ENCODE measurements at regions not wholly inside any gene's neighbourhood (a gene's known extent, or its start where the extent isn't known, plus 50 kb on each side); places are given as distances from the start of the nearest gene placed in this dataset.
"Not testable (repeated sequence)": the region's sequence is repeated elsewhere in the genome, so short reads cannot be mapped to it uniquely, and the experiment has no call there.

DNA sequence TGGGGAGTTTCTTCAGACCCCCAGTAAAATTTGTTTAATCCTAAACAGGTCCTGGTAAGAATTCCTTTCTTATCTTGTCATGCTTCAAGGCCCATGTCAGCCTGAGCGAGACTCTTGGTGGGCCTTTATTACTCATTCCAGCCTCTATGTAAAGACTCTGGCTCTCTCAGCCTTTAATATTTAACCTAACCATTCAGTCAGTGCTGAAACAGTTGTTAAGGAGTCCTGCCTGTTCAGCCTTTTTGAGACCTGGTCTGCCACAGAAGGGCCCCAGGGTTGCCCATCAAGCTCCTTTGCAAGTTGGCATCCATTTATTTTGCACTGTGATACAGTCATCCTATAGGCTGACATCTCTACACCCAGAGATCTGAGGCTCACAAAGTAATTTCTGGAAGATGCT is 107.7 kb upstream of the VANGL1 start:
- DNase-seq (ENCODE audit: low read depth, low spot score): no peak

DNA sequence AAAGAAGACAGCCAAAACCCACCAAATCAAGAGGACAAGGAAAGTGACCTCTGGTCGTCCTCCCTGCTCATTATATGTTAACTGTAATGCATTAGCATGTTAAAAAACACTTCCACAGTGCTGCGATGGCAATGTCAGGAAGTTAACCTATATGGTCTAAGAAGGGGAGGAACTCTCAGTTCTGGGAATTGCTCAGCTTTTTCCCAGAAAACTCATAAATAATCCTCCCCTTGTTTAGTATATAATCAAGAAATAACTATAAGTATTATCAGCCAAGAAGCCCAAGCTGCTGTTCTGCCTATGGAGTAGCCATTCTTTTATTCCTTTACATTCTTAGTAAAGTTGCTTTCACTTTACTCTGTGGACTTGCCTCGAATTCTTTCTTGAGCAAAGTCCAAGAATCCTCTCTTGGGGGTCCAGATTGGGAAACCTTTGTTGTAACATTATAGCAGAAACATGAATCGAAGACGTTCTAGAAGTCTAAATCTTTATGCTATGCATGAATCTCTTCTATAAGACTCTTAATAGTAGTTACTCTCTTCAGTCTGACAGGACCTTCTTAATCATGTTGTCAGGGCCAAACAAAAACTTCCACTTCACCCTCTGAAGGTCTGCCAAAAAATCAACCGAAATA is 110.0 kb upstream of the VANGL1 start:
- no peak for DNase-seq (ENCODE audit: low read depth, low spot score)

DNA sequence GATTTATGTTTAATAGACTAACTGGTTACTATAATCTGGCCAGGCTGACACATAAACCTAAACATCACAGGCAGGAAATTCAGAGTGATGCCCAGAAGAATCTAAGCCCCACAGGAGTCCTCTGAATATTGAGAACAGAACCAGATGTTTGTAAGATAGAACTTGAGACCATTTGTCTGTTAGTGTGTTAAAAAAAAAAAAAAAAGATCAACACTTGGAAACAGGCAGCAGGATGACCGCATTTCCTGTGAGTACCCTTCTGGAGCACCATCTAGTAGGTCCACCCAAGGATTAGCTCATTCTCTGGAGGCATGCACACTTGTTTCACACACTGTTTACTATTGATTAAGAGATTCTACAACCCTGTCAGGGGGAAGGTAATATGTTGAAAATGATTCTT is 111.4 kb upstream of the VANGL1 start:
- DNase-seq (ENCODE audit: low read depth, low spot score): no peak

DNA sequence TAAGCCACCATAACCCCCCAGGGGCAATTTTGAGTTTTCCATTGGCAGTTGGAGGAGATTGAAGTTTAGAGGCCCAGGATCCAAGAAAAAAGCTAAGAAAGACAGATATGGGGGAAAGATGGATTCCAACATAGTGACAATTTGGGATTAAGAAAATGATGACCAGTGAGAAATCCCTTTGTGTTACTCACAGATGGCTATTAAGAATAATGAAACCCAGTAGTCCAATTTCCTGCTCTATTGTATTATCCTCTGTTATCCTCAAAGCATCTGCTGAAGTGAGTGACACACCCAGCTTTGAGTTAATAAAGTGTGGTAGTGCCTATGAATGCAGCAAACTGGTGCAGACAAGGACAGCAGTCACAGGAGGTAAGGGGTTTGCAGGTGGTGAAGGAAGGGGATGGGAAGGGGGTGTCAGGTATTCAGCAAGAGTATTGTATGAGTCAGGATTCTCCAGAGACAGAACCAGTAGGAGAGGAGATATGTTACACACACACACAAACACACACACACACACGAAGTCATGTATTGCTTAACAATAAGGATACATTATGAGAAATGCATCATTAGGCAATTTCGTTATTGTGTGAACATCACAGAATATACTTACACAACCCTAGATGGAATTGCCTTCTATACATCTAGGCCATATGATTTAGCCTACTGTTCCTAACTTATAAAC is 112.4 kb upstream of the VANGL1 start:
- DNase-seq (ENCODE audit: low read depth, low spot score): no peak

DNA sequence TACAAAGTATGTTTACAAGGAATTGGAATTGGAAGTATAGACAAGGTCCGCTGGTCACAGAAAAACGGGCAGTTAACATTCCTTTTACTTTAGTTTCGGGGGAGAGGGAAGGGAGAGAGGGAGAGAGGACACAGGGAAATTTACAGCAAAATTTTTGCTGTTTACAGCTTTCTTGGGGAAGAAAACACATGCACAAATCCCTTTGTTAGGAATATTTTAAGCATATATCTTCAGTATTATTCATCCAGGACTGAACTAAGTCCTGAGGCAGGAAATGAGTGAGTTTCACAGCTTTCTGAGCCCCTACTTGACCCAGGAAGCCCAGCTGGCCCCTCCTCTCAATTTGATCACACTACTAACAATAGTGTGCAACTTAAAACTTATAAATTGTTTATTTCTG is 113.4 kb upstream of the VANGL1 start:
- not testable (repeated sequence) for DNase-seq (ENCODE audit: low read depth, low spot score)

DNA sequence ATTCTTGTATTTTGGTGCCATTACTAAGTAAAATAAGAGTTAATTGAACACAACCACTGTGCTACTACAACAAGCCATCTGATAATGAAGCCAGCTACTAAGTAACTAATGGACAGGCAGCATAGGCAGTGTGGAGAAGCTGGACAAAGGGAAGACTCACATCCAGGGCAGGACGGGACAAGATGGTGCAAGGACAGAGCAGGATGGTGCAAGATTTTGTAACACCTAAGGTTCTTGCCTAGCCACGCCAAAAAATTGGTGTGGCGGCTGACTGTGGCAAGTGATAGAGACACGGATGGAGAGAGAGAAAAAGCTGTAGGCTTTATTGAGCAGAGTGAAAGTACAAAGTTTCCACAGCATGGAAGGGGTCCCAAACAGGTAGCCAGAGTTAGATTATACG is 114.0 kb upstream of the VANGL1 start:
- no peak for DNase-seq (ENCODE audit: low read depth, low spot score)

DNA sequence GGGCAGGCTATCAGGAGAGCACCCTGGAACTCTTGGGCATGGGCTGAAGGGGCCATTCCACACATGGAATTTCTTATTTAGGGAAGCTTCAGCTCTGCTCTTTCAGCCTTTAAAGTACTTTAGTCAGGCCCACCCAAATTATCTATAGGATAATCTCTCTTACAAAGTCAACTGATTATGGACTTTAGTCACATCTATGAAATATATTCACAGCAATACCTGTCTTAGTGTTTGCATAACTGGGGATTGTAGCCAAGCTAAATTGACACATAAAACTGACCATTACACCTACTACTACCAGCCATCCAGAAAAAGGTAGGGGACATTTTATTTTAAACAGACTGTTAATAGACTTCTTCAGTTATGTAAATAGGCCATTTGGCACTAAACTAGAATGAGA is 114.9 kb upstream of the VANGL1 start:
- DNase-seq (ENCODE audit: low read depth, low spot score): no peak

DNA sequence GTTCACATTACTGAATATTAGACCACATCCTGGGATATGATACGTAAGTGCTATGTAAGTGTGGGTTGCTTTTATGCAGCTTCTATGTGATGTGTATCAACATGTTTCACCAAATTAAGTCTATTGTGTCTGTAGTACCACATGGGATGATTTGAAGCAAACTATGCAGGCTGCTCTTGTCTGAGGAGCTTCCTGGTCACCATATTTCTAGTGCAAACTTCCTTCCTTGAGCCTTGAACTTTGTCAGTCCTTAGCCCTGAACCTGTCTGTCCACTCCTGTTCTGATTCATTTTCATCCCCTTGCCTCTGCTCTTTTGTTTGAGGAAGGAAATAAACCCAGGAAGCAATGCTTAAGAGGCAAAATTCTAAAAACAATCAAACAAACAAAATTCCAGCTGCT is 117.5 kb upstream of the VANGL1 start:
- DNase-seq (ENCODE audit: low read depth, low spot score): no peak

DNA sequence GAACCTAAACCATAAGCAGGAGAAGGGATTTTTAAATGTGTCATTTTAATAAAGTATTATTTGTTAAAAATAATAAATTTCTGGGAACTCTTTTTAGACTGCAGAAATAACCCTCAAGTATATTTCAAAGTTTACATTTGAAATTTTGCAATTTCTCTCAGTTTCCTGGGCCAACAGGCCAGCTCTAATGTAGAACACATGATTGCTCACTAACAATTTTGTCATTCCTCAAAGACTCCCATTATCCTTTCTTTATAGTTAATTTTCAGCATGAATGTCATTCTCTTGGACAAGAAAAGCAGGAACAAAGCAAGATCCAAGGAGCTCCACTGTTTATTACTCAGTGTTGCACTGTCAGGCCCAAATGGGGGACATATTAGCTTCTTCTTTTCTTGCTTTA is 119.4 kb upstream of the VANGL1 start:
- no peak for DNase-seq (ENCODE audit: low read depth, low spot score)

DNA sequence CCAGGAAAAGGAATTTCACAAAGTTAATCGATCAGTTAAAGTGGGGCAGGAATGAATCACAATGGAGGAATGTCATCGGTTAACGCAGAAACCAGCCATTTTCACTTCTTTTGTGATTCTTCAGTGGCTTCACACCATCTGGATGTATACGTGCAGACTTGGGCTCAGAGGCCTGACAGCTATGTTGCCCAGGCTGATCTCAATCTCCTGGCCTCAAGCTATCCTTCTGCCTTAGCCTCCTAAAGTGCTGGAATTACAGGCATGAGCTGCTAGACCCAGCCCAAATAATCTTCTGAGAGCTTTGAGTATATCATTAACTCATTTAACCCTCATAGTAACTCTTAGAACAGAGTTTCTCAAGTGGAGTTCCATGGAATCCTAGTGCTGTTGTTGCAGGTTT is 126.5 kb upstream of the VANGL1 start:
- DNase-seq (ENCODE audit: low read depth, low spot score): no peak

DNA sequence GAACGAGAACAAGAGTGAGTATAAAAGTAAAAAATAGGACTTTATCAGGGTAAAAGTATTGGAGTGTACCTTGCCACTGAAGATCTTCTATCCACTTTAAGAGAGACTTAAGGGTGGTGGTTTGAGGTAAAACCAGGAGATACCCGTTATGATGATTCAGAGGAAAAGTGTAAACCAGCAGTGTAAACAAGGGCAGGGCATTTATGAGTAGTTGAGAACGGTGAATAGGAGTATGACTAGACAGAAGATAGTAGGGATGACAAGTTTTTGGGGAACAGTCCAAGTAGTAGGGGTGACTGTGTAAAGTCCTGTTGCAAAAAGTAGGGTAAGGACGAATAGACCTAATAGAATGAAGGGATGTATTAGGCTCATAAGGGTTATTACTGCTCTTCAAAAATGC is 131.5 kb upstream of the VANGL1 start:
- not testable (repeated sequence) for DNase-seq (ENCODE audit: low read depth, low spot score)

DNA sequence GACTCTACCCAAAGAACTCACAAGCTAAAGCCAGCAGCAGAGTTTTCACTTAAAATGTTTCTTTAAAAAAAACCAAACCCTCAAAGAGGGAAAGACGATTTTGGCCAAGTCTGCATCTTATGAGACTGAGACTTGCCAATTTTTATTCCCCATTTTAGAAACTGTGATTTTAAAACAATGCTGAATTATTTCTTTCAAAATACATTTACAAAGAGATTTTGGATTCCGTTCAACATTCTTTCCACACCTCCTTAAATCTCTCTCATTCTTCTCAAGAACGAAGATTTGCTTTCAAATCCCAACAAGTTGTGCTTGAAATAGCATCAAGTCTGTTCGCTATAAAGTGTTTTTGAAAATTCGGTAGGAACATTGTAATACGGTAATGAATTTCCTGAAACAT is 133.9 kb upstream of the VANGL1 start:
- DNase-seq (ENCODE audit: low read depth, low spot score): no peak

DNA sequence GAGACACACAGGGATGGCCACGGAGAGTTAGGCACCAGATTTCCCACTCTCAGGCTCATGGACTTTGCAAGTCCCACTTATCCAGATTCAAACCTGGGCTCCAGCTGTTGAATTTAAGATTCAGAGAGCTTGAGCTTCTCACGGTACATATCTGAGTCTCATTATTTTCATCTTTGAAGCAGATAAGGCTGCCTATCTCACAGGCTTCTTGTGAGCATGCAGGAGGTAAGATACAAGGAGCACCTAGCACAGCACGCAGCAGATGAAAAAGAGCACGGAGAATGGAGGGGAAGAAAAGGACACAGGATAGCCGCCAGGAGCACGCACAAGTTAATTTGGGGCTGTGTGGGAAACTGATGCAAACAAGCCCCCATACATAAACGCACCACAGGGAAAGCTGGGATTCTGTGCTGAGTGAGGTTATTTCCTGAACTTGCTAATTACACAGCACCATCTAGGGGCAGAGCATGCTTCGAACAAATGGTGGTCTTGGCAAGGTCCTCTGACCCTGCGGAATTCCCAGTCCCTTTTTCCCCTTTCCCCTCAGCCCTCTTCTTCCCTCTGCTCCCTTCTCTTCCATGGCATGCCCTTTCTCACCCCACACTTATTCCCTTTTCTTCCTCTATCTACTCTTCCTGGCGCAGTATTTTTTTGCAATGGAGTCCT is 134.7 kb upstream of the VANGL1 start:
- DNase-seq (ENCODE audit: low read depth, low spot score): no peak

DNA sequence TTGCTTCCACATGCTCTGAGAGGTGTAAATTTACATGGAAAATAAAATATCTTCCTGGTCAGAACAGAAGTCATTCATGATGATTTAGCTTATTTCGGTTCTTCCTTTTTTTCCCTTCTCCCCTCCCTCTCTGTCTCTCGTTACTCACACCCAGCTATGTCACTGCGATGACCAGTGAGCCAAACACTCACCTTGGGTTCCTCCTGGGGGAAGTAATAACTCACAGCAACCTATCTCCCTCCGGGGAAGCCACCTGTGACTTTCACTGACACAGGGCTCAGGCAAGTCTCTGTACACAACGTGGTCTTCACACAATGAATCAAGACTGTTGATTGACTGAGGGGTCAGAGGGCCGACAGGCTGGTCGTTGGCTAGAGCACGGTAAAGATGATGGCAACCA is 135.3 kb upstream of the VANGL1 start:
- no peak for DNase-seq (ENCODE audit: low read depth, low spot score)

DNA sequence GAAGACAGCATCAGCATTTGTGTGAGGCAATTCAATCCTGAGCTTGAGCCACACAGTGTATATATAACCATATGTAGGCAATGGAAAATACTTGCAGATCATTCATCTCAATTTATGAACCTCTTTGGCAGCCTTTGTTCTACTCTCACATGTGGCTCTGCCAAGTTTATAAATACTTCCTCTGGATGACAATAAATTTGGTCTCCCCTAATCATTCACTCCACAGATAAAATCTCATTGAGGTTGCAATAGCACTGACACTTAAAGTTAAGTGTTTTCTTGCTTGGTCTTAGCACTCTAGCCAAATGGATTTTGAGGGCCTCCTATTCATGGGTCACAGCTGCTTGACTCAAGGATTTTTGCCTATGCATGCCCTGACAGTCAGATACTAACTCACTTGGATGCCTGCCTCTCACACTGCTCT is 136.6 kb upstream of the VANGL1 start:
- DNase-seq (ENCODE audit: low read depth, low spot score): no peak

DNA sequence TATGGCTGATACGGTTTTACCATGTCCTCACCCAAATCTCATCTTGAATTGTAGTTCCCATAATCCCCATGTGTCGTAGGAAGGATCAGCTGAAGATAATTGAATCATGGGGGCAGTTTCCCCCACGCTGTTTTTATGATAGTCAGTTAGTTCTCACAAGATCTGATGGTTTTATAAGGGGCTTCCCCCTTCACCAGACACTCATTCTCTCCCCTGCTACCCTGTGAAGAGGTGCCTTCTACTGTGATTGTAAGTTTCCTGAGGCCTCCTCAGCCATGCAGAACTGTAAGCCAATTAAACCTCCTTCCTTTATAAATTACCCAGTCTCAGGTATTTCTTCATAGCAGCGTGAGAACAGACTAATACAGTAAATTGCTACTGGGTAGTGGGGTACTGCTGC is 139.6 kb upstream of the VANGL1 start:
- DNase-seq (ENCODE audit: low read depth, low spot score): not testable (repeated sequence)

DNA sequence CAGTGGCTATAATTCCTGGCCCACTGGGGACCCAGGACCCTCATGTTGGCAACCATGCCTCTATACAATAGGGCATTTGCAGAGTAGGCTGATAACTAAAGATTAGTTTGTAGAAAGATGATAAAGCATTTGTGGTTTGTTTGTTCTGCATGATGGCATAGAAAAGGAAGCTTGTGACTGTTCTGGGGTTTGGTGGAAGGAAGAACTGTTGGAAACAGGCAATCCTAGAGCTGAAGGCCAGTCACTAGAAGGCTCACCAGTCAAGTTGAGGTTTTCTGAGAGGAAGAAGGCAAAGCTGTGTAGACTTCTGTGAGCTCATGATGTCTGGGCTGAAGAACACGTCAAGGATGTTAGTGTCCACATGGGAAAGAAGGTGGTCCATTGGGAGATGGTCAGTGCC is 140.3 kb upstream of the VANGL1 start:
- DNase-seq (ENCODE audit: low read depth, low spot score): no peak

DNA sequence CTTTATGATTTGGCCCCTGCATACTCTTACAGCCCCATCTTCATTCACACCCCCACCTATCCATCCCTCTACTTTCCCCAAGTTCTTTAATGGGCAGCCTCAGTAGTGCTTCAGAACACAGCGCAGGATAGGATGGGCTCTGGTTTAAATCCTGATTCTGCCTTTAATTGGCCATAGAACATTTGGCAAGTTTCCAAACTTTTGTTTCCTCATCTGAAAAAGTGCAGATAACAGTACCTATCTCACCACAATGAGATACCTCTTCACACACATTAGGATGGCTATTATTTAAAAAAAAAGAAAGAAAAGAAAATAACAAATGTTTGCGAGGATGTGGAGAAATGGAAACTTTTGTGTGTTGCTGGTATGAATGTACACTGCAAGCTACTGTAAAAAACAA is 142.5 kb upstream of the VANGL1 start:
- DNase-seq (ENCODE audit: low read depth, low spot score): no peak

DNA sequence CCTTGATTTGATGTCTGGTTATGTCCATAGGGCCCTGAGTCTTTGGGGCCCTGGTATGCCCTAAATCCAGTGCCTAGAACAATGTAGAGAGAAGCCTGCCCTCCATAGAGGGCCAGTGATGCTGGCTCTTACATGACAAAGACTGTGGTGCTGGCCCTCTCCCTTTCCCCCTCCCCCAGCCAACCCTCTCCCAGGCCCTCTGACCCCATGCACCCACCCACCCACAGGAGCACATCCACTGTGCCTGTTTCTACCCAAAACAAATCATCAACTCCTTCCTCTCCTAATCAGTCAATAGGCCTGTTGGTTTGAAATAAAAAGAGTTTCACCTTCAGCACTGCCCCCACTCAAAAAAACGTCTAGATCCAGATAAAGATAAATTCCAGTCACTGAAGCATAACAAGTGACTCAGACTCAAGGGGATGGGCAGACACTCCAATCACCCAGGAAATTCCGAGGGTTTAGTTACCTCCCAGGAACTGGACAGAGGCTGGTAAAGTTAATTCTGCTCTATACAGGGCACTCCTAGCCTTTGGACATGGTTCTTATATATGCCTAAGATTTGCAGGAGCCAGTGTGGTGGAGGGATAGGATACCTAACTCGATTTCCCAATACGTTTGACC is 144.8 kb upstream of the VANGL1 start:
- no peak for DNase-seq (ENCODE audit: low read depth, low spot score)

DNA sequence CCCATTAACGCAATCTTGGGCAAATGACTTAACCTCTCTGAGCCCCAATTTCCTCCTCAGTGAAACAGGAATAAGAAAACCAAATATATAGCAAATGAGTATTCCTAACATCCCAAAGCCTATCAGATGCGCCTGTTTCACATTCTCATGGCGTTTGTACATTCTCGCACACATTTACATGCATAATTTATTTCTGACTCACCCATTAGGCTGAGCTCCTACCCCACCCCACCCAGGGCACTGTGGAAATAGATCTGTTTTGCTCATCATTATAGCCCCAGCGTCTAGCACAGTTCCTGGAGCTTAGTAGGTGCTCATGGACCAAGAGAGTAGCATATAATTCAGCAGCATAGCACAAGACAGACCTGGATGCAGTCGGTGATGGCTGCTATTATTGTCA is 146.1 kb upstream of the VANGL1 start:
- DNase-seq (ENCODE audit: low read depth, low spot score): no peak

DNA sequence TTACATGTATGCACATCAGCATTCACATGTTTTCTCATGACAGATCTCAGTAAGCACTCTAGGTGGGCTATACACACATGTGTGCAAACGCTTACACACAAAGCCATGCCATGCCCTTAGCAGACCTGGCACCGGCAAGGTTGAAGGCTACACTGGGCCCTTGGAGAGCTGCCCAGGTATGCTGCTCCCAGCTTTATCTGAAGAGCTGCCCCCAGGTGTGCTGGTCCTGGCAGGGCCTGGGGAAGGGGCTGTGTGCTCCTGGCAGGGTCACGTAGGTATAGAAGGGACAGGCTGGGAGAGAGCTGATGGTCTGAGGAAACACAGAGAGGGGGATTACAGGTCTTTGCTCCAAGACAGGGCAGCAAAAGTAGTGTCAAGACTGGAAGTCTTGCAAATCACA is 146.7 kb upstream of the VANGL1 start:
- DNase-seq (ENCODE audit: low read depth, low spot score): no peak

DNA sequence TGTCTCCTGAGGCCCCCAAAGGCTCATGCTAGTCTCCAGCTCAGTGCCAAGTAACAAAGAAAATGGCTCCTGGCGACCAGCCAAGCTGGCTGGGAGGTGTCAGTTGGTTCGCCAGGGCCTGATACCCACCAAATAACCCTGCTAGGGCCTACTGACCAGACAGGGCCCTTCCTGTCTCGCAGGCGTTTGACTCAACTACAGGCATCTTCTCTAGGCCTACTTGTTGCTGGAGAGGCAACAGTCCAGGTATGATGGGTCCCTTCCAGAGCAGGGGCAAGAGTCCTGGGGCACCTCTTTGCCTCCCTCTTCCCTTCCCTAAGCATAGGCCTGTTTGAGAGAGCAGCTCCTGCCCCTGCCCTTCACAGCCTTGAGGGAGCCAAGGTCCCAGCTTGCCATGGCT is 147.9 kb upstream of the VANGL1 start:
- no peak for DNase-seq (ENCODE audit: low read depth, low spot score)

DNA sequence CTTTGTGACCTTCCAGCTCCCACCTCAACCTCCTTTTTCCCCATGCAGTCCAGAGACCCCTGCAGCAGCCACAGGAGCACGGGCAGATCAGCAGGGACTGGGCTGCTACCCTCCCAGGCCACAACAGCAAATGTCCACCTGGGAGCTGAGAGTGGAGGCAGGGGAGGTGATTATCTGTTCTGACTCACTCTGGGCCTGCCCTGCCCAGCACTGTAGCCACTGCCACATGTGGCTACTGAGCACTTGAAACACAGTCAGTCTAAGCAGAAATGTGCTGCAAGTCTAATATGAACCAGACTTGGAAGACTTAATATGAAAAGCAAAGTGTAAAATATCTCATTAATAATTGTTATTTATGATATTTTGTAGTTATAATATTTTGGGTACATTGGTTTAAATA is 148.9 kb upstream of the VANGL1 start:
- no peak for DNase-seq (ENCODE audit: low read depth, low spot score)
